Ascending aorta (tissue), 2 donors: ENCODE measurements at regions not wholly inside any gene's neighbourhood (a gene's known extent, or its start where the extent isn't known, plus 50 kb on each side); places are given as distances from the start of the nearest gene placed in this dataset.
A peak's percentile ranks its signal among the peaks of the same experiment; 100 is the strongest.

ENCODE experiments used
- DNase-seq, 2 donors: peaks; one replicate each; pipeline ENCODE4 v3.0.0-alpha.2; 2019; ENCODE audit warnings: low spot score in 2 of 2
- H3K27ac ChIP-seq, 2 donors: fragments of 200-600 bp; sonication (generic); one replicate each; pipeline ENCODE4 v1.5.1; 2016 to 2017; ENCODE audit warnings: mild to moderate bottlenecking in 1 of 2
- H3K27me3 ChIP-seq: fragments of 200-600 bp; sonication (generic); one replicate; pipeline ENCODE4 v1.5.1; 2017
- H3K36me3 ChIP-seq, 2 donors: fragments of 200-600 bp; sonication (generic); one replicate each; pipeline ENCODE4 v1.5.1; 2016
- H3K4me1 ChIP-seq, 2 donors: fragments of 200-600 bp; sonication (generic); one replicate each; pipeline ENCODE4 v1.5.1; 2016 to 2017; ENCODE audit warnings: mild to moderate bottlenecking in 1 of 2
- H3K4me3 ChIP-seq, 2 donors: fragments of 200-600 bp; sonication (generic); one replicate each; pipeline ENCODE4 v1.5.1; 2016 to 2017; ENCODE audit warnings: mild to moderate bottlenecking in 1 of 2
- H3K9me3 ChIP-seq, 2 donors: fragments of 200-600 bp; sonication (generic); one replicate each; pipeline ENCODE4 v1.5.1; 2016
- intact Hi-C: fragments of 100-400 bp; cut with DNase I; formaldehyde crosslinking; loops from one replicate; pipeline ENCODE4 v1.15.1; 2023
- TF ChIP-seq, protein P1 (sequence below), 3 experiments: fragments of 200-600 bp in 2 of 3; fragments of 450-650 bp in 1 of 3; sonication (generic) in 2 of 3; IDR thresholded peaks; one replicate each; pipeline ENCODE4 v1.5.1; 2016 to 2019; ENCODE audit warnings: antibody characterized with exemption in 3 of 3, mild to moderate bottlenecking in 1 of 3, moderate library complexity in 1 of 3

GRCh38 chr2:217438136-217438535 lies 564.7 kb downstream of the TNS1 start:
- Histone ChIP-seq H3K4me3 (no peak overlapping the region), H3K36me3 (no peaks in the 10 kb centered on the region), H3K27me3 (no peaks in the 10 kb centered on the region), H3K27ac (peak overlapping the region; percentile 65 to 77), H3K9me3 (no peaks in the 10 kb centered on the region), H3K4me1 (peaks cover 7 to 36% of the 10 kb centered on the region in 2 donors)
- intact Hi-C loops, result loop anchor here (10.0 kb wide), 1 partner anchor 743 kb away; the partner anchor contains the start of gene IGFBP5
- no peak for DNase-seq
- TF ChIP-seq, protein P1, sequence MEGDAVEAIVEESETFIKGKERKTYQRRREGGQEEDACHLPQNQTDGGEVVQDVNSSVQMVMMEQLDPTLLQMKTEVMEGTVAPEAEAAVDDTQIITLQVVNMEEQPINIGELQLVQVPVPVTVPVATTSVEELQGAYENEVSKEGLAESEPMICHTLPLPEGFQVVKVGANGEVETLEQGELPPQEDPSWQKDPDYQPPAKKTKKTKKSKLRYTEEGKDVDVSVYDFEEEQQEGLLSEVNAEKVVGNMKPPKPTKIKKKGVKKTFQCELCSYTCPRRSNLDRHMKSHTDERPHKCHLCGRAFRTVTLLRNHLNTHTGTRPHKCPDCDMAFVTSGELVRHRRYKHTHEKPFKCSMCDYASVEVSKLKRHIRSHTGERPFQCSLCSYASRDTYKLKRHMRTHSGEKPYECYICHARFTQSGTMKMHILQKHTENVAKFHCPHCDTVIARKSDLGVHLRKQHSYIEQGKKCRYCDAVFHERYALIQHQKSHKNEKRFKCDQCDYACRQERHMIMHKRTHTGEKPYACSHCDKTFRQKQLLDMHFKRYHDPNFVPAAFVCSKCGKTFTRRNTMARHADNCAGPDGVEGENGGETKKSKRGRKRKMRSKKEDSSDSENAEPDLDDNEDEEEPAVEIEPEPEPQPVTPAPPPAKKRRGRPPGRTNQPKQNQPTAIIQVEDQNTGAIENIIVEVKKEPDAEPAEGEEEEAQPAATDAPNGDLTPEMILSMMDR (IDR thresholded peaks at IDR 0.05), result no peak

DNA sequence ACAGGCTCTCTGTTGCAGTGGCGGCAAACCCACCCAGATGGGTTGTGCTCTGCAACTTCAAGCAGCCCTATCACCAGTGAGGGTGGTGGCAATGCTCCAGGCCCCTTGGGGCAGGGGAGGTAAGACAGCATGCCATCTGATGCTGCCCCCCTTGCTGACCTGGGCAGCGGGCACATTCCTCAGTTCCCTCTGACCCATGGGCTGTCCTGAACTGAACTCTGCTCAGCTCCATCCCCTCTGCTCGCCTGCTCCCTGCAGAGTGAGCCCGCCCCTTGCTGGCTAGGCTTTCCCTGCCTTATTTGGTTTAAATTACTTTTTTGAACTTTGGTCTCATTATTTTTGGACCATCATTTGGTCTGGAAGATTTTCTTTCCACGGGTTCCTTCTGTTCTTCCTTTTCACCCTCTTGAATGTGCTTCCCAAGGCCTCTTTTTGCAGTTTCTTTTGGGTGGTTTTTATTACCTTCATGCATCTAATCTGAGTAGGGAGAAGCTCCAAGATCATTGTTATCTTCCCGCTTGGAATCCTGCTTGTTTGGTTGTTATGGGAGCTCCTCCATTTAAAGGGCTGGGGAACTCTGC lies 565.4 kb downstream of the TNS1 start:
- no peaks in the 10 kb centered on the region for H3K36me3 ChIP-seq
- peak overlapping the region; percentile 65 to 77 for H3K27ac ChIP-seq
- TF ChIP-seq, protein P1 (IDR thresholded peaks at IDR 0.05), result no peak
- peaks cover 7 to 38% of the 10 kb centered on the region in 2 donors for H3K4me1 ChIP-seq
- intact Hi-C loops, result loop anchor here (10.0 kb wide), 1 partner anchor 743 kb away; the partner anchor contains the start of gene IGFBP5
- H3K9me3 ChIP-seq, result no peaks in the 10 kb centered on the region
- no peaks in the 10 kb centered on the region for H3K27me3 ChIP-seq
- DNase-seq, result no peak
- H3K4me3 ChIP-seq, result no peak overlapping the region

DNA sequence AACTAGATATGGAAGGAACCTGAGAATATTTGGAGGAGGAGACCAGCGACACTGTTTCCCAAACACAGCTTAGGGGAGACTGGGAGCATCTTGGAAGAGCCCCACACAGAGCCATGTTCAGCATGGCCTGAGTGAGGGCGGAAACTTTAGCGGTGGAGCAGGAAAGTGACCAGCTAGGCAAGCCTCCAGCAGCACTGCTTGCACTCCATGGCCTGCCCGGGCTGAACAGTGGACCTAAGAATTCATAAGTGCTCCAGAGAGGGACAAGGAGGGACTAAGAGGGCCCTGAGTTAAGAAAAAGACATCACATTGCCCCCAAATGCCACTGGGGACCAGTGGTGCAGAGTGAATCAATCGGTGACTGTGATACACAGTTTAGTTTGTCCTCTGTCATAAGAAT lies 566.4 kb downstream of the TNS1 start:
- Histone ChIP-seq H3K36me3 (no peaks in the 10 kb centered on the region), H3K4me3 (no peak overlapping the region), H3K9me3 (no peaks in the 10 kb centered on the region), H3K4me1 (peaks cover 7 to 42% of the 10 kb centered on the region in 2 donors), H3K27ac (peak overlapping the region; percentile 65 to 77), H3K27me3 (no peaks in the 10 kb centered on the region)
- DNase-seq, result no peak
- intact Hi-C loops, result loop anchor here (10.0 kb wide), 1 partner anchor 742 kb away; the partner anchor contains the start of gene IGFBP5
- TF ChIP-seq, protein P1 (IDR thresholded peaks at IDR 0.05), result no peak

DNA sequence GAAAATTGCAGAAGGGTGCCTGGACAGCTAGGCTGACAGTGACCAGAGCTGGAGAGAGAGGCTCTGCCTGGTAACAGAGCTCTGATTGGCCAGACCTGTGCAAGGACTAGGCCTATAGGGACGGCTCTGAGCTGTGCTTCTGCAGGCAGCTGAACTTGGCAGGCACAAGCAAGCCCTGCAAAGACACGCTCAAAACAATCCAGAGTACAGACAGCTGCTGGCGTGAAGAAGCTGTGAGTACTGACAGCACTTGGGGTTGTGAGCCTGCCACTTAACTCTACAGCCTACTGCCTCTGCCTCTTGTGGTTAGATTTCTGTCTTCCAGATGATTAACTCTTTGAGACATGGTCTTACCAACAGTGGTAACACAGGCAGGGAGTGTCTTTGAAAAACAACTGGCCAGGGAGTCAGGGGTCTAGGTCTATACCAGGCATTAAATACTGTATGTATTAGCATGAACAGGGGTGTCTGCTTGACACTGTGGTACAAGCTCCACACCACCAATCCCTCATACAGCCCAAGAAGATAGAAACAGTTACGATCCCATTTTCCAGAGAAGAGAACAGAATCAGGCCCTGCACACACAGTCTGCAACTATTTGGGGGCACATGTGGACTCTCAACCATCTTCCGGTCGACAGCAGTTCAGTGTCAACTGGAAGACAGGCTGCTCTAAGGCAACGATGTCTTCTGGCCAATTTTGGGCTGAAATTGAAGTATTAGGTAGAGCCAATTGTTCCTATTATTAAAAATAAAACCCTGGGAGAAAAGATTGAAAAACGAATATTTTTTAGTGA lies 568.4 kb downstream of the TNS1 start:
- Histone ChIP-seq H3K36me3 (no peaks in the 10 kb centered on the region), H3K9me3 (no peaks in the 10 kb centered on the region), H3K27me3 (no peaks in the 10 kb centered on the region), H3K4me1 (peaks cover 7 to 47% of the 10 kb centered on the region in 2 donors), H3K4me3 (peak overlapping the region; percentile 28 to 32), H3K27ac (no peak overlapping the region)
- intact Hi-C loops, result loop anchor here (5.0 to 10.0 kb wide), 2 partner anchors 72 to 740 kb away; partner anchors contain the start of gene IGFBP5
- TF ChIP-seq, protein P1 (IDR thresholded peaks at IDR 0.05), result no peak
- DNase-seq, result peak; percentile 62 to 90

GRCh38 chr2:217433522-217433921 lies 569.3 kb downstream of the TNS1 start:
- TF ChIP-seq, protein P1 (IDR thresholded peaks at IDR 0.05), result no peak
- H3K9me3 ChIP-seq, result no peaks in the 10 kb centered on the region
- H3K4me1 ChIP-seq, result peaks cover 7 to 47% of the 10 kb centered on the region in 2 donors
- no peak overlapping the region for H3K27ac ChIP-seq
- peak overlapping the region; percentile 28 to 32 for H3K4me3 ChIP-seq
- no peaks in the 10 kb centered on the region for H3K36me3 ChIP-seq
- intact Hi-C loops, result loop anchor here (5.0 to 10.0 kb wide), 2 partner anchors 71 to 739 kb away; partner anchors contain the start of gene IGFBP5
- no peaks in the 10 kb centered on the region for H3K27me3 ChIP-seq
- no peak for DNase-seq
